ENCODE measurements at regions not wholly inside any gene's neighbourhood (a gene's known extent, or its start where the extent isn't known, plus 50 kb on each side); places are given as distances from the start of the nearest gene placed in this dataset.

DNA sequence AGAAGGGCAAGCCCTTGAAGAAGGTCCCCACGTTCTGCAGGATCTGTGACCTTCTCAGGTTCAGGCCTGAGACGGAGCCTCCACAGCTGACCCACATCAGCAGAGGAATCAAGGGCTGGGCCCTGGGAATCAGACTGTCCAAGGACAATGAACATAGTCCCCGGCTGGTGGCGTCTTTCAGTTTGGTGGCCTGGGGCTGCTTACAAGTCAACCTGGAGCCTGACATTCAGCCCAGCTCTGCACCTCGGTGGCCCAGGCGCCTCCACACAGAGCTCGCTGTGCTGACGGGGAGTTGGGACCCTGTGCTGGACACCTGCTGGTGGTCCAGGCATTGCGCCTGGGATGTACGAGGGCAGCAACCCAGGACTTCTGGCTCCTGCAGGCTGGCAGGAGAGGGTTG is 523.5 kb downstream of the TBC1D22A start (continued):
- TF ChIP-seq, protein P1, sequence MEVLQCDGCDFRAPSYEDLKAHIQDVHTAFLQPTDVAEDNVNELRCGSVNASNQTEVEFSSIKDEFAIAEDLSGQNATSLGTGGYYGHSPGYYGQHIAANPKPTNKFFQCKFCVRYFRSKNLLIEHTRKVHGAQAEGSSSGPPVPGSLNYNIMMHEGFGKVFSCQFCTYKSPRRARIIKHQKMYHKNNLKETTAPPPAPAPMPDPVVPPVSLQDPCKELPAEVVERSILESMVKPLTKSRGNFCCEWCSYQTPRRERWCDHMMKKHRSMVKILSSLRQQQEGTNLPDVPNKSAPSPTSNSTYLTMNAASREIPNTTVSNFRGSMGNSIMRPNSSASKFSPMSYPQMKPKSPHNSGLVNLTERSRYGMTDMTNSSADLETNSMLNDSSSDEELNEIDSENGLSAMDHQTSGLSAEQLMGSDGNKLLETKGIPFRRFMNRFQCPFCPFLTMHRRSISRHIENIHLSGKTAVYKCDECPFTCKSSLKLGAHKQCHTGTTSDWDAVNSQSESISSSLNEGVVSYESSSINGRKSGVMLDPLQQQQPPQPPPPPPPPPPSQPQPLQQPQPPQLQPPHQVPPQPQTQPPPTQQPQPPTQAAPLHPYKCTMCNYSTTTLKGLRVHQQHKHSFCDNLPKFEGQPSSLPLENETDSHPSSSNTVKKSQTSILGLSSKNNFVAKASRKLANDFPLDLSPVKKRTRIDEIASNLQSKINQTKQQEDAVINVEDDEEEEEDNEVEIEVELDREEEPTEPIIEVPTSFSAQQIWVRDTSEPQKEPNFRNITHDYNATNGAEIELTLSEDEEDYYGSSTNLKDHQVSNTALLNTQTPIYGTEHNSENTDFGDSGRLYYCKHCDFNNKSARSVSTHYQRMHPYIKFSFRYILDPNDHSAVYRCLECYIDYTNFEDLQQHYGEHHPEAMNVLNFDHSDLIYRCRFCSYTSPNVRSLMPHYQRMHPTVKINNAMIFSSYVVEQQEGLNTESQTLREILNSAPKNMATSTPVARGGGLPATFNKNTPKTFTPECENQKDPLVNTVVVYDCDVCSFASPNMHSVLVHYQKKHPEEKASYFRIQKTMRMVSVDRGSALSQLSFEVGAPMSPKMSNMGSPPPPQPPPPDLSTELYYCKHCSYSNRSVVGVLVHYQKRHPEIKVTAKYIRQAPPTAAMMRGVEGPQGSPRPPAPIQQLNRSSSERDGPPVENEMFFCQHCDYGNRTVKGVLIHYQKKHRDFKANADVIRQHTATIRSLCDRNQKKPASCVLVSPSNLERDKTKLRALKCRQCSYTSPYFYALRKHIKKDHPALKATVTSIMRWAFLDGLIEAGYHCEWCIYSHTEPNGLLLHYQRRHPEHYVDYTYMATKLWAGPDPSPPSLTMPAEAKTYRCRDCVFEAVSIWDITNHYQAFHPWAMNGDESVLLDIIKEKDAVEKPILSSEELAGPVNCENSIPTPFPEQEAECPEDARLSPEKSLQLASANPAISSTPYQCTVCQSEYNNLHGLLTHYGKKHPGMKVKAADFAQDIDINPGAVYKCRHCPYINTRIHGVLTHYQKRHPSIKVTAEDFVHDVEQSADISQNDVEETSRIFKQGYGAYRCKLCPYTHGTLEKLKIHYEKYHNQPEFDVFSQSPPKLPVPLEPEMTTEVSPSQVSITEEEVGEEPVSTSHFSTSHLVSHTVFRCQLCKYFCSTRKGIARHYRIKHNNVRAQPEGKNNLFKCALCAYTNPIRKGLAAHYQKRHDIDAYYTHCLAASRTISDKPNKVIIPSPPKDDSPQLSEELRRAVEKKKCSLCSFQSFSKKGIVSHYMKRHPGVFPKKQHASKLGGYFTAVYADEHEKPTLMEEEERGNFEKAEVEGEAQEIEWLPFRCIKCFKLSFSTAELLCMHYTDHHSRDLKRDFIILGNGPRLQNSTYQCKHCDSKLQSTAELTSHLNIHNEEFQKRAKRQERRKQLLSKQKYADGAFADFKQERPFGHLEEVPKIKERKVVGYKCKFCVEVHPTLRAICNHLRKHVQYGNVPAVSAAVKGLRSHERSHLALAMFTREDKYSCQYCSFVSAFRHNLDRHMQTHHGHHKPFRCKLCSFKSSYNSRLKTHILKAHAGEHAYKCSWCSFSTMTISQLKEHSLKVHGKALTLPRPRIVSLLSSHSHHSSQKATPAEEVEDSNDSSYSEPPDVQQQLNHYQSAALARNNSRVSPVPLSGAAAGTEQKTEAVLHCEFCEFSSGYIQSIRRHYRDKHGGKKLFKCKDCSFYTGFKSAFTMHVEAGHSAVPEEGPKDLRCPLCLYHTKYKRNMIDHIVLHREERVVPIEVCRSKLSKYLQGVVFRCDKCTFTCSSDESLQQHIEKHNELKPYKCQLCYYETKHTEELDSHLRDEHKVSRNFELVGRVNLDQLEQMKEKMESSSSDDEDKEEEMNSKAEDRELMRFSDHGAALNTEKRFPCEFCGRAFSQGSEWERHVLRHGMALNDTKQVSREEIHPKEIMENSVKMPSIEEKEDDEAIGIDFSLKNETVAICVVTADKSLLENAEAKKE (CRISPR knock-in tag; IDR thresholded peaks at IDR 0.05), result no peak
- TF ChIP-seq, protein P2, sequence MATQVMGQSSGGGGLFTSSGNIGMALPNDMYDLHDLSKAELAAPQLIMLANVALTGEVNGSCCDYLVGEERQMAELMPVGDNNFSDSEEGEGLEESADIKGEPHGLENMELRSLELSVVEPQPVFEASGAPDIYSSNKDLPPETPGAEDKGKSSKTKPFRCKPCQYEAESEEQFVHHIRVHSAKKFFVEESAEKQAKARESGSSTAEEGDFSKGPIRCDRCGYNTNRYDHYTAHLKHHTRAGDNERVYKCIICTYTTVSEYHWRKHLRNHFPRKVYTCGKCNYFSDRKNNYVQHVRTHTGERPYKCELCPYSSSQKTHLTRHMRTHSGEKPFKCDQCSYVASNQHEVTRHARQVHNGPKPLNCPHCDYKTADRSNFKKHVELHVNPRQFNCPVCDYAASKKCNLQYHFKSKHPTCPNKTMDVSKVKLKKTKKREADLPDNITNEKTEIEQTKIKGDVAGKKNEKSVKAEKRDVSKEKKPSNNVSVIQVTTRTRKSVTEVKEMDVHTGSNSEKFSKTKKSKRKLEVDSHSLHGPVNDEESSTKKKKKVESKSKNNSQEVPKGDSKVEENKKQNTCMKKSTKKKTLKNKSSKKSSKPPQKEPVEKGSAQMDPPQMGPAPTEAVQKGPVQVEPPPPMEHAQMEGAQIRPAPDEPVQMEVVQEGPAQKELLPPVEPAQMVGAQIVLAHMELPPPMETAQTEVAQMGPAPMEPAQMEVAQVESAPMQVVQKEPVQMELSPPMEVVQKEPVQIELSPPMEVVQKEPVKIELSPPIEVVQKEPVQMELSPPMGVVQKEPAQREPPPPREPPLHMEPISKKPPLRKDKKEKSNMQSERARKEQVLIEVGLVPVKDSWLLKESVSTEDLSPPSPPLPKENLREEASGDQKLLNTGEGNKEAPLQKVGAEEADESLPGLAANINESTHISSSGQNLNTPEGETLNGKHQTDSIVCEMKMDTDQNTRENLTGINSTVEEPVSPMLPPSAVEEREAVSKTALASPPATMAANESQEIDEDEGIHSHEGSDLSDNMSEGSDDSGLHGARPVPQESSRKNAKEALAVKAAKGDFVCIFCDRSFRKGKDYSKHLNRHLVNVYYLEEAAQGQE (IDR thresholded peaks at IDR 0.05; ENCODE audit: unreplicated experiment), result no peak
- TF ChIP-seq NANOG (IDR thresholded peaks at IDR 0.05; ENCODE audit: borderline replicate concordance), result no peak
- TF ChIP-seq ZNF331 (CRISPR knock-in tag; IDR thresholded peaks at IDR 0.05; ENCODE audit: low read depth), result no peak

DNA sequence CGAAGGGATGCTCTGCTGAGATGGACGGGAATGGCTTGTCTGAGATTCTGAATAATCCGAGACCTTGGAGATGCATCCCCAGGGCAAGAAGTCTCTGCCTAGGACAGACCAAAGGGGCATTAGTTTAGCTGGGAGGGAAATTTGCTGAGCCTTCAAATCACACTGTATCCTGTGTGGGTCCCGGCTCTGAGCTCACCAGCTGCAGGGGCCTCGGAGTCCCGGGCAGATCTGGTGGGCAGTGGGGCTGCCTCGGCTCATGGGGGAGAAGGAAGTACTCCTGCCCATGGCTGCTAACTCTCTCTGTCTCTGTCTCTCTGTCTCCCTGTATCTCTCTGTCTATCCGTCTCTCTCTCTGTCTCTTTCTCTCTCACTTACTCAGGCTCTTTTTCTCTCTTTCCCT is 522.4 kb downstream of the TBC1D22A start:
- Histone ChIP-seq H3K27me3 (ENCODE audit: insufficient read depth) (no peaks in the 10 kb centered on the region), H3F3A (replicated peaks; ENCODE audit: low read depth) (no peaks in the 10 kb centered on the region), H3K9me2 (ENCODE audit: insufficient read depth) (no peaks in the 10 kb centered on the region), H3K4me2 (no peak overlapping the region), H3K79me2 (replicated peaks; ENCODE audit: insufficient read depth) (no peaks in the 10 kb centered on the region), H4K20me1 (replicated peaks; ENCODE audit: insufficient read depth) (no peaks in the 10 kb centered on the region), H2AFZ (no peak overlapping the region), H3K36me3 (ENCODE audit: insufficient read depth) (no peaks in the 10 kb centered on the region), H3K27ac (ENCODE audit: low read depth) (no peak overlapping the region), H3K4me3 (no peak overlapping the region), H3K4me1 (ENCODE audit: insufficient read depth) (no peaks in the 10 kb centered on the region)
- peaks cover 98% of the 10 kb centered on the region for H3K9me3 Mint-ChIP-seq
- DNase-seq (ENCODE audit: low spot score) (no peak), ATAC-seq (no peak)
- no peak overlapping the region for H3K4me3 Mint-ChIP-seq
- H3K36me3 Mint-ChIP-seq (ENCODE audit: low read depth), result peaks cover 45% of the 10 kb centered on the region
- no peaks in the 10 kb centered on the region for H3K4me1 Mint-ChIP-seq
- no peak overlapping the region for H3K27ac Mint-ChIP-seq
- peaks cover 5% of the 10 kb centered on the region for H3K27me3 Mint-ChIP-seq (ENCODE audit: insufficient read depth, low read depth, poor library complexity)
- TF ChIP-seq STAT1 (IDR thresholded peaks at IDR 0.05; ENCODE audit: unreplicated experiment) (no peak), ZNF331 (CRISPR knock-in tag; IDR thresholded peaks at IDR 0.05; ENCODE audit: low read depth) (no peak), JUNB (IDR thresholded peaks at IDR 0.05; ENCODE audit: unreplicated experiment) (no peak), NANOG (IDR thresholded peaks at IDR 0.05; ENCODE audit: borderline replicate concordance) (no peak), ZNF114 (CRISPR knock-in tag; IDR thresholded peaks at IDR 0.05) (no peak), EZH2phosphoT487 (IDR thresholded peaks at IDR 0.05; ENCODE audit: unreplicated experiment) (no peak)
- TF ChIP-seq, protein P3, sequence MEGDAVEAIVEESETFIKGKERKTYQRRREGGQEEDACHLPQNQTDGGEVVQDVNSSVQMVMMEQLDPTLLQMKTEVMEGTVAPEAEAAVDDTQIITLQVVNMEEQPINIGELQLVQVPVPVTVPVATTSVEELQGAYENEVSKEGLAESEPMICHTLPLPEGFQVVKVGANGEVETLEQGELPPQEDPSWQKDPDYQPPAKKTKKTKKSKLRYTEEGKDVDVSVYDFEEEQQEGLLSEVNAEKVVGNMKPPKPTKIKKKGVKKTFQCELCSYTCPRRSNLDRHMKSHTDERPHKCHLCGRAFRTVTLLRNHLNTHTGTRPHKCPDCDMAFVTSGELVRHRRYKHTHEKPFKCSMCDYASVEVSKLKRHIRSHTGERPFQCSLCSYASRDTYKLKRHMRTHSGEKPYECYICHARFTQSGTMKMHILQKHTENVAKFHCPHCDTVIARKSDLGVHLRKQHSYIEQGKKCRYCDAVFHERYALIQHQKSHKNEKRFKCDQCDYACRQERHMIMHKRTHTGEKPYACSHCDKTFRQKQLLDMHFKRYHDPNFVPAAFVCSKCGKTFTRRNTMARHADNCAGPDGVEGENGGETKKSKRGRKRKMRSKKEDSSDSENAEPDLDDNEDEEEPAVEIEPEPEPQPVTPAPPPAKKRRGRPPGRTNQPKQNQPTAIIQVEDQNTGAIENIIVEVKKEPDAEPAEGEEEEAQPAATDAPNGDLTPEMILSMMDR (conservative IDR thresholded peaks at IDR 0.05; ENCODE audit: low read depth in 2 of 2), result no peak

All from GM23338 (cell line).